ENCODE measurements at regions not wholly inside any gene's neighbourhood (a gene's known extent, or its start where the extent isn't known, plus 50 kb on each side); places are given as distances from the start of the nearest gene placed in this dataset.

GRCh38 chr12:43283206-43283605 is 268.8 kb downstream of the ADAMTS20 start:
- no peak for TF ChIP-seq CTCF (IDR thresholded peaks at IDR 0.05; ENCODE audit: poor library complexity)
- no peak for TF ChIP-seq EZH2 (IDR thresholded peaks at IDR 0.05; ENCODE audit: borderline replicate concordance)
- no peak for TF ChIP-seq EZH2phosphoT487 (IDR thresholded peaks at IDR 0.05; ENCODE audit: low read depth, severe bottlenecking, unreplicated experiment)
